ENCODE measurements at regions not wholly inside any gene's neighbourhood (a gene's known extent, or its start where the extent isn't known, plus 50 kb on each side); places are given as distances from the start of the nearest gene placed in this dataset.

DNA sequence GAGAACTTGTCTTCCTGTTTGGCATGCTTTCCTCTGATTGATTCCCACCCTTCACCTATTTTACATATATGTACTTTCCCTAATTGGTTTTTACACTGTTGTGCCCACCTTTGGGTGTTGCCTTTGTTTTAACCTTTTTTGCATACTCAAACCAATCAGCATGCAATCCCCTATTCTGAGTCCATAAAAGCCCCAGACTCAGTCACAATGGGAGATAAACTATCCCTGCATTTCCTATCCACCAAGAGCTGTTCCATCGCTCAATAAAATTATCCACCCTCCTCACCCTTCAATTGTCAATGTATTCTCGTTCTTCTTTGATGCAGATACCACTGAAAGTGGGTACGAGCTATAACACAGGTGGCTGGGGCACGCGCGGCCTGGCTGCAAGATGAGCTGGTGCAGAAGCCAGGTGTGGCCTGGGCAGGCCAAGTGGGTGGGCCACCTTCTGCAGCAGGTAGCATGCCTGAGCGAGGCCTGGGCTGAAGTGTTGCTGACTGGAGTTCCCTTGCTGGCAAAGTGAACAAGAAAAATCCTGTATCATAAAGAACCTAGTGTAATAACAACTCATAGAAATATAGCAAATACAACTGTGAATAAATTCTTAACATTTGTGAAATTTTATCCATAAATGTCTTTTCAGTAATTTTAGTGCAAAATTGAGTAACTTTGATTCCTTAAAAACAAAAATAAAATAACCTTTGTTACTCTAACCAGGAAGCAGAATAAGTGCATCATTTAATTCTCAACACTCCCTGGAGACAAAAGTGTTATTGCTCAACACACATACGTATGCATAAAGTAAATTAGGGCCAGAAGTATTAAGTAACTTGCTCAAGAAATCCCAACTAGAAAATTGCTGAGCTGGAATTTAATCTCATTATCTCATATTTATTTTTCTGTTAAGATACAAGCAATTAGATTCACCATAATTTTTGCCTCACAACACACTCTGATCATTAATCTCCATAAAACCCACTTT lies 685.3 kb upstream of the EDIL3 start:
- no peak overlapping the region for H3K27ac ChIP-seq
- H3K4me1 ChIP-seq: no peaks in the 10 kb centered on the region
- no peak overlapping the region for H3K4me3 ChIP-seq
- DNase-seq (ENCODE audit: low spot score): no peak
- TF ChIP-seq, protein P1, sequence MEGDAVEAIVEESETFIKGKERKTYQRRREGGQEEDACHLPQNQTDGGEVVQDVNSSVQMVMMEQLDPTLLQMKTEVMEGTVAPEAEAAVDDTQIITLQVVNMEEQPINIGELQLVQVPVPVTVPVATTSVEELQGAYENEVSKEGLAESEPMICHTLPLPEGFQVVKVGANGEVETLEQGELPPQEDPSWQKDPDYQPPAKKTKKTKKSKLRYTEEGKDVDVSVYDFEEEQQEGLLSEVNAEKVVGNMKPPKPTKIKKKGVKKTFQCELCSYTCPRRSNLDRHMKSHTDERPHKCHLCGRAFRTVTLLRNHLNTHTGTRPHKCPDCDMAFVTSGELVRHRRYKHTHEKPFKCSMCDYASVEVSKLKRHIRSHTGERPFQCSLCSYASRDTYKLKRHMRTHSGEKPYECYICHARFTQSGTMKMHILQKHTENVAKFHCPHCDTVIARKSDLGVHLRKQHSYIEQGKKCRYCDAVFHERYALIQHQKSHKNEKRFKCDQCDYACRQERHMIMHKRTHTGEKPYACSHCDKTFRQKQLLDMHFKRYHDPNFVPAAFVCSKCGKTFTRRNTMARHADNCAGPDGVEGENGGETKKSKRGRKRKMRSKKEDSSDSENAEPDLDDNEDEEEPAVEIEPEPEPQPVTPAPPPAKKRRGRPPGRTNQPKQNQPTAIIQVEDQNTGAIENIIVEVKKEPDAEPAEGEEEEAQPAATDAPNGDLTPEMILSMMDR (IDR thresholded peaks at IDR 0.05): no peak
- H3K27me3 ChIP-seq: no peaks in the 10 kb centered on the region
- H3K9me3 ChIP-seq: no peaks in the 10 kb centered on the region
- no peaks in the 10 kb centered on the region for H3K36me3 ChIP-seq

DNA sequence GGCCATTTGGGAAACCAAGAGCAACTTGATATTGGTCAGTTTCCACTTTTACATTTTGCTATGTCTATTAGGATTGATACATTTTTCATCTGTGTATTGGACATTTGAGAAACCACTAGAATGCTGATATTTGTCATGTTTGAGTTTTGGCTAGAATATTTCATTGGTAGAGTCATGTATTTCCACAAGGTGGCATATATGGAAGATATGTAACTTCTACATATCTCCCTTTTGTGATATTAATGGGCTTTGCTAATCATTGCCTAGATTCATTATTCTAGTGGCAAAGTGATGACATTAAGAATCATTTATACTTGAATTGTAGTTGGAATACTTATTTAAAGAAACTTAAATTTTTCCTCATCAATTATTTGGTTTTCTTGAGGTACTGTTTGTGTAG lies 692.9 kb upstream of the EDIL3 start:
- Histone ChIP-seq H3K27me3 (no peaks in the 10 kb centered on the region), H3K36me3 (no peaks in the 10 kb centered on the region), H3K9me3 (no peaks in the 10 kb centered on the region), H3K4me3 (no peak overlapping the region), H3K4me1 (no peaks in the 10 kb centered on the region), H3K27ac (no peak overlapping the region)
- TF ChIP-seq, protein P1 (IDR thresholded peaks at IDR 0.05): no peak
- no peak for DNase-seq (ENCODE audit: low spot score)

DNA sequence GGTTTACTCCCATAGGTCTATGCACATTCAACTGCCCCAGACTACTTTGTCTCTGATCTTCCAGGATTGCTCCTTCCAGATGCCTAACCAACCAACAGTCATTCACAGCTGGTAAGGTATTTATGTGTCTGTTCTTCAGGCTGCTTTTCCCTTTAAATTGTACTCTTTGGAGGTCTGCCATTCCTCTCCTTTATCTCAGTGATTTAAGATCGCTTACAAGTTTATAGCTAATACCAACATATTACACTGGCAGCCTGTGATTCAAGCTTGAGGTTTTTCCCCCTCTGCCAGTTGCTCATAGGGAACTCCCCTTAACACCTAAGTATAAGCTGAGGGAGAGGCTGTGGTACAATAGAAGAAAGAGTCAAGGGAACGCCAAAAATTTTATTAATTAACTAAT lies 711.7 kb upstream of the EDIL3 start:
- TF ChIP-seq, protein P1 (IDR thresholded peaks at IDR 0.05): no peak
- no peak for DNase-seq (ENCODE audit: low spot score)
- Histone ChIP-seq H3K36me3 (no peaks in the 10 kb centered on the region), H3K27me3 (no peaks in the 10 kb centered on the region), H3K4me1 (no peaks in the 10 kb centered on the region), H3K4me3 (no peak overlapping the region), H3K27ac (no peak overlapping the region), H3K9me3 (no peaks in the 10 kb centered on the region)

DNA sequence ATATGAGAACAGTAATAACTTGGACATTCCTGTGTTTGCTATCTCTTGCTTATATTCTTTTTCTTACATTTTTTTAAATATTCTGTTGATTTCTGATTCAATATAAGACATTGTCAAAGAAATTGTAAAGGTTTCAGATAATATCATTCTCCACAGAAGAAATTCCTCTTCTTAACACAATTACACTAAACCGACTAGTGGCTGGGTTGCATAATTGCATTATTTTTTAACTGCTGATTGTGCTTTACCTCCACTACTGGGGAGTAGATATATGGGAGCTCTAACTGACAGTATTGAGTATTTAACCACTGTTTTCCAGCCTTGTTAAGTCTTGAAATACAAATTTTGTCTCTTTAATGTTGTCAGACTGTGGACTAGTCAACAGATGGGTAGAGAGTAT lies 723.8 kb upstream of the EDIL3 start:
- H3K27ac ChIP-seq: no peak overlapping the region
- H3K36me3 ChIP-seq: no peaks in the 10 kb centered on the region
- TF ChIP-seq, protein P1 (IDR thresholded peaks at IDR 0.05): no peak
- no peaks in the 10 kb centered on the region for H3K4me1 ChIP-seq
- H3K4me3 ChIP-seq: no peak overlapping the region
- DNase-seq (ENCODE audit: low spot score): no peak
- H3K27me3 ChIP-seq: no peaks in the 10 kb centered on the region
- no peaks in the 10 kb centered on the region for H3K9me3 ChIP-seq

DNA sequence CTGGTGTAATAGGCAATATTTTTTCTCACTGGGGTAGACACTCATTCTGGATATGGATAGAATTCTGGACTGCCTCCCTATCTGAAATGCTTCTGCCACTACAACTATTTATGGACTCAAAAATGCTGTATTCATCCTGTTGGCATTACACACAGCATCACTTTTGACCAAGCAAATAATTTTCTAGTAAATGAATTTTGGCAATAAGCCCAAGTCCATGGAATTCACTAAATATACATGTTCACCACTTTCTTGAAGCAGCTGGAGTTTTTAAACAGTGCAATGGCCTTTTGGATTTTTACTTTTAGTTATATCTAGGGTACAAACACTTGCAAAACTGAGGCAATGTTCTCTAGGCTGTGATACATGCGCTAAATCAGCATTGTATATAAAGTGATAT lies 724.9 kb upstream of the EDIL3 start:
- no peak for DNase-seq (ENCODE audit: low spot score)
- TF ChIP-seq, protein P1 (IDR thresholded peaks at IDR 0.05): no peak
- no peaks in the 10 kb centered on the region for H3K36me3 ChIP-seq
- no peak overlapping the region for H3K27ac ChIP-seq
- no peaks in the 10 kb centered on the region for H3K4me1 ChIP-seq
- H3K9me3 ChIP-seq: no peaks in the 10 kb centered on the region
- no peaks in the 10 kb centered on the region for H3K27me3 ChIP-seq
- H3K4me3 ChIP-seq: no peak overlapping the region

Measured in right atrium auricular region (tissue), 2 donors.